Esophagus muscularis mucosa (tissue), 4 donors: ENCODE measurements at regions not wholly inside any gene's neighbourhood (a gene's known extent, or its start where the extent isn't known, plus 50 kb on each side); places are given as distances from the start of the nearest gene placed in this dataset.

Experiments
- DNase-seq: peaks from one replicate; pipeline ENCODE4 v3.0.0-alpha.2; 2017; ENCODE audit errors: extremely low spot score
- H3K27ac ChIP-seq, 4 donors: fragments of 200-600 bp; sonication (generic); replicated peaks in 1 of 4; 1 replicate in 3 of 4; 2 replicates in 1 of 4; pipeline ENCODE4 v1.5.1; 2016 to 2019; ENCODE audit warnings: mild to moderate bottlenecking in 1 of 4
- H3K27me3 ChIP-seq, 4 donors: fragments of 200-600 bp; sonication (generic); one replicate each; pipeline versions ENCODE4 v1.5.1 to v1.6.0; 2016 to 2019
- H3K36me3 ChIP-seq, 4 donors: fragments of 200-600 bp; sonication (generic); one replicate each; pipeline ENCODE4 v1.5.1; 2016 to 2019
- H3K4me1 ChIP-seq, 4 donors: fragments of 200-600 bp; sonication (generic); one replicate each; pipeline ENCODE4 v1.5.1; 2016 to 2019
- H3K4me3 ChIP-seq, 4 donors: fragments of 200-600 bp; sonication (generic); 1 replicate in 2 of 4; 2 replicates in 2 of 4; pipeline ENCODE4 v1.5.1; 2016 to 2019; ENCODE audit warnings: mild to moderate bottlenecking in 4 of 4, moderate library complexity in 1 of 4
- H3K9me3 ChIP-seq, 4 donors: fragments of 200-600 bp; sonication (generic); 1 replicate in 3 of 4; 2 replicates in 1 of 4; pipeline ENCODE4 v1.5.1; 2016 to 2019
- EP300 ChIP-seq: sonication (generic); formaldehyde crosslinking; IDR thresholded peaks from one replicate; pipeline ENCODE4 v1.6.1; 2017; ENCODE audit warnings: antibody characterized with exemption
- POLR2A ChIP-seq: fragments of 450-650 bp; IDR thresholded peaks from one replicate; pipeline ENCODE4 v1.6.1; 2017; ENCODE audit warnings: antibody characterized with exemption, moderate library complexity, mild to moderate bottlenecking, low read depth
- POLR2AphosphoS5 ChIP-seq, 2 donors: sonication (generic); formaldehyde crosslinking; IDR thresholded peaks; one replicate each; pipeline ENCODE4 v1.6.1; 2017; ENCODE audit warnings: antibody characterized with exemption in 2 of 2
- WGBS: methylation state at CpG from one replicate; pipeline ENCODE4 v1.1.5; 2018; 5-methylcytosine and 5-hydroxymethylcytosine counted together
- intact Hi-C: fragments of 100-400 bp; cut with DNase I; formaldehyde crosslinking; loops from one replicate; pipeline ENCODE4 v1.15.1; 2023
- TF ChIP-seq, protein P1 (sequence below), 3 experiments: fragments of 200-600 bp in 2 of 3; fragments of 450-650 bp in 1 of 3; sonication (generic) in 2 of 3; IDR thresholded peaks; one replicate each; pipeline ENCODE4 v1.5.1; 2017 to 2019; ENCODE audit warnings: antibody characterized with exemption in 3 of 3, mild to moderate bottlenecking in 2 of 3, moderate library complexity in 1 of 3

DNA sequence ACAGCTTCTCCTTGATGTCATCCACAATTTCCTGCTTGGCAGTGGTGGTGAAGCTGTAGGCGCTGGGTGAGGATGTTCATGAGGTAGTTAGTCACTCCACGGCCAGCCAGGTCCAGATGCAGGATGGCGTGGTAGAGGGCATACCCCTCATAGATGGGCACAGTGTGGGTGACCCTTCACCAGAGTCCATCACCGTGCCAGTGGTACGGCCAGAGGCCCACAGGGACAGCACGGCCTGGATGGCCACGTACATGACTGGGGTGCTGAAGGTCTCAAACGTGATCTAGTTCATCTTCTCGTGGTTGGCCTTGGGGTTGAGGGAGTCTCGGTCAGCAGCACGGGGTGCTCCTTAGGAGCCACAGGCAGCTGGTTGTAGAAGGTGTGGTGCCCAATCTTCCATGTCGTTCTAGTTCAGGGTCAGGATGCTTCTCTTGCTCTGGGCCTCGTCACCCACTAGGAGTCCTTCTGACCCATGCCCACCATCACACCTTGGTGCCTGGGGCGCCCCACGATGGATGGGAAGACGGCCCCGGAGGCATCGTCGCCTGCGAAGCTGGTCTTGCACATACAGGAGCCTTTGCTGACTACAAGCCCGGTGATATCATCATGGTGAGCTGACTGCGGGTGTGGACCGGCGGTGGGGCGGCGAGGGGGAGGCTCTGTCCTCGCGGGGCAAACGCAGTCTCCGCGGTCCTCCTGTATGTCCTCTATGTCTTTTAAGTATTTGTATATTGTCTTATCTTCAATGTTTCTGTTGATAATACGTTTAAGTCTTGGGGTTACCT lies 1119.0 kb downstream of the NAALADL2 start:
- H3K9me3 ChIP-seq, result no peaks in the 10 kb centered on the region
- no peak for DNase-seq
- no peaks in the 10 kb centered on the region for H3K4me1 ChIP-seq
- 94% methylated on average over 32 of the region's 32 CpGs for WGBS
- H3K4me3 ChIP-seq, result no peak overlapping the region
- no peaks in the 10 kb centered on the region for H3K27me3 ChIP-seq
- TF ChIP-seq POLR2AphosphoS5 (IDR thresholded peaks at IDR 0.05), result no peak
- H3K36me3 ChIP-seq, result no peaks in the 10 kb centered on the region
- intact Hi-C loops, result no loop called here
- H3K27ac ChIP-seq, result no peak overlapping the region

DNA sequence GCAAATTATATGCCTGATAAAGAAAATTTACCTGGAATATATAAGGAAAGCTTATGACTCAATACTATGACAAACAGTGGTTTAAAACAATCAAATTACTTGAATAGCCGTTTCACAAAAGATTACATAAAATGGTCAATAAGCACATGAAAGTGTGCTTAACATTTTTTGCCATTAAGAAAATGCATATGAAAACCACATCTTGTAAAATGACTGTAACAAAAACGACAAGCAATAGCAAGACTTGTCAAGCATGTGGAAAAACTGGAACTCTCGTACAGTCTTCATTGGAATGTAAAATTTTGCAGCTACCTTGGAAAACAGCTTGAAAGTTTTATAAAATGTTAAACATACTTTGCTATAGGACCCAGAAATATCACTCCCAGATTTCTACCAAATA lies 1110.3 kb downstream of the NAALADL2 start:
- Histone ChIP-seq H3K36me3 (no peaks in the 10 kb centered on the region), H3K4me3 (no peak overlapping the region), H3K9me3 (peaks cover 0 to 27% (median 0%) of the 10 kb centered on the region in 4 donors), H3K4me1 (no peaks in the 10 kb centered on the region), H3K27me3 (no peaks in the 10 kb centered on the region), H3K27ac (no peak overlapping the region)
- no peak for DNase-seq
- WGBS, result 86% methylated on average over 3 of the region's 3 CpGs
- intact Hi-C loops, result no loop called here
- TF ChIP-seq, protein P1, sequence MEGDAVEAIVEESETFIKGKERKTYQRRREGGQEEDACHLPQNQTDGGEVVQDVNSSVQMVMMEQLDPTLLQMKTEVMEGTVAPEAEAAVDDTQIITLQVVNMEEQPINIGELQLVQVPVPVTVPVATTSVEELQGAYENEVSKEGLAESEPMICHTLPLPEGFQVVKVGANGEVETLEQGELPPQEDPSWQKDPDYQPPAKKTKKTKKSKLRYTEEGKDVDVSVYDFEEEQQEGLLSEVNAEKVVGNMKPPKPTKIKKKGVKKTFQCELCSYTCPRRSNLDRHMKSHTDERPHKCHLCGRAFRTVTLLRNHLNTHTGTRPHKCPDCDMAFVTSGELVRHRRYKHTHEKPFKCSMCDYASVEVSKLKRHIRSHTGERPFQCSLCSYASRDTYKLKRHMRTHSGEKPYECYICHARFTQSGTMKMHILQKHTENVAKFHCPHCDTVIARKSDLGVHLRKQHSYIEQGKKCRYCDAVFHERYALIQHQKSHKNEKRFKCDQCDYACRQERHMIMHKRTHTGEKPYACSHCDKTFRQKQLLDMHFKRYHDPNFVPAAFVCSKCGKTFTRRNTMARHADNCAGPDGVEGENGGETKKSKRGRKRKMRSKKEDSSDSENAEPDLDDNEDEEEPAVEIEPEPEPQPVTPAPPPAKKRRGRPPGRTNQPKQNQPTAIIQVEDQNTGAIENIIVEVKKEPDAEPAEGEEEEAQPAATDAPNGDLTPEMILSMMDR (IDR thresholded peaks at IDR 0.05), result no peak
- TF ChIP-seq POLR2AphosphoS5 (IDR thresholded peaks at IDR 0.05) (no peak), EP300 (no peak), POLR2A (no peak)

DNA sequence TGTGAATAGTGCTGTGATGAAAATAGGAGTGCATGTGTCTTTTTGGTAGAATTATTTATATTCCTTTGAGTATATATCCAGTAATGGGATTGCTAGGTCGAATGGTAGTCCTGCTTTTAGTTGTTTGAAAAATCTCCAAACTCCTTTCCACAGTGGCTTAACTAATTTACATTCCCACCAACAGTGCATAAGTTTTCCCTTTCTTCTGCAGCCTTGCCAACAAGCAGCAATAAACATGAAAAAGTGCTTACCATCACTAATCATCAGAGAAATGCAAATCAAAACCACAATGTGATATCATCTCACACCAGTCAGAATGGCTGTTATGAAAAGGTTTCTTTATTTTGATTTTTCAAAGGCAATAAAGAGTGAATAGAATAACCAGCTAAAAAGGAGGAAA lies 1105.9 kb downstream of the NAALADL2 start:
- H3K4me3 ChIP-seq, result no peak overlapping the region
- no peak for DNase-seq
- intact Hi-C loops, result no loop called here
- 52% methylated on average over 1 of the region's 1 CpG for WGBS
- H3K27ac ChIP-seq, result no peak overlapping the region
- TF ChIP-seq EP300 (no peak), POLR2A (no peak), POLR2AphosphoS5 (IDR thresholded peaks at IDR 0.05) (no peak)
- TF ChIP-seq, protein P1 (IDR thresholded peaks at IDR 0.05), result no peak
- H3K27me3 ChIP-seq, result no peaks in the 10 kb centered on the region
- no peaks in the 10 kb centered on the region for H3K36me3 ChIP-seq
- H3K4me1 ChIP-seq, result no peaks in the 10 kb centered on the region
- H3K9me3 ChIP-seq, result peaks cover 0 to 27% (median 0%) of the 10 kb centered on the region in 4 donors

DNA sequence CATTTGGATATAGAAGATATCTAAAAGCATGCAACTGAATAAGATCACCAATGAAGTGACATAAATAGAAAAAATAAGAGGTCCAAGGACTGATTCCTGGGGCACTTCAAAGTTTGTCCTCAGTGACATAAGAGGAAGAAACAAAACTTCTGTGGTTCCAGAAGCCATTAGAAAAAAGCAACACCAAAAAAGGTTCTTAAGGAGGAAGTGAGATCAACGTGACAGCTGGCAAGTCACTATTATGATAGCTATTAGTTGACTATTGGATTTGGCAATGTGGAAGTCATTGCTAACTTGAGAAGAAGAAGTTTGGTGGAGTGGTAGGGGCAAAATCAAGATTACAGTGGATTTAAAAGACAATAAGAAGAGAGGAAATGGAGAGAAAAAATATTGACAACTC lies 1098.3 kb downstream of the NAALADL2 start:
- no peak for DNase-seq
- WGBS, result 57% methylated on average over 1 of the region's 1 CpG
- H3K36me3 ChIP-seq, result no peaks in the 10 kb centered on the region
- H3K4me1 ChIP-seq, result peaks cover 0 to 2% (median 0%) of the 10 kb centered on the region in 4 donors
- H3K9me3 ChIP-seq, result no peaks in the 10 kb centered on the region
- H3K27me3 ChIP-seq, result no peaks in the 10 kb centered on the region
- no peak for TF ChIP-seq EP300
- no peak for TF ChIP-seq POLR2A
- TF ChIP-seq POLR2AphosphoS5 (IDR thresholded peaks at IDR 0.05), result no peak
- TF ChIP-seq, protein P1 (IDR thresholded peaks at IDR 0.05), result no peak
- no peak overlapping the region for H3K27ac ChIP-seq
- no peak overlapping the region for H3K4me3 ChIP-seq
- intact Hi-C loops, result no loop called here

DNA sequence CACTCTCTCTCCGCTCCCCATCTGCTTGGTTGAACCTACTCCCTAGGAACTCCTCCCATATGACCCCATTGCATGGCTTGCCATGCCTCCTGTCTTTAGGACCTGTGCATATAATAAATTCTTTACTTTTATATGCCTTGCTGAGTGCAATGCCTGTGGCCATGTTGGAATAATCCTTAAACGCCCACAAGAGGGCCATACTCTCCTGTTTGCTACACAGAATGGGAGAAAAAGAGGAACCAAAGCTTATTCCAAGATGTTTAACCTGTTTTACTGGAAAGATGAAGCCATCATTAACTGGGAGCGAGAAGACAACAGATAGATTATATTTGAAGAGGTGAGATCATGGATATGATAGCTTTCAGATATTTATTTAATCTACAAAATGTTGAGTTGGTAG lies 1097.8 kb downstream of the NAALADL2 start:
- no peak for DNase-seq
- H3K27me3 ChIP-seq, result no peaks in the 10 kb centered on the region

More for the DNA sequence above, 1097.8 kb downstream of the NAALADL2 start:
- TF ChIP-seq POLR2AphosphoS5 (IDR thresholded peaks at IDR 0.05), result no peak
- no peak for TF ChIP-seq POLR2A
- H3K9me3 ChIP-seq, result no peaks in the 10 kb centered on the region
- H3K36me3 ChIP-seq, result no peaks in the 10 kb centered on the region
- WGBS, result 78% methylated on average over 3 of the region's 3 CpGs
- no peak overlapping the region for H3K27ac ChIP-seq
- H3K4me1 ChIP-seq, result peaks cover 0 to 6% (median 0%) of the 10 kb centered on the region in 4 donors
- no peak overlapping the region for H3K4me3 ChIP-seq
- intact Hi-C loops, result no loop called here
